Right lobe of liver (tissue), 4 donors: ENCODE measurements at regions not wholly inside any gene's neighbourhood (a gene's known extent, or its start where the extent isn't known, plus 50 kb on each side); places are given as distances from the start of the nearest gene placed in this dataset.

Experiments used
- POLR2A ChIP-seq: fragments of 450-650 bp; IDR thresholded peaks from one replicate; pipeline ENCODE4 v1.6.1; 2017; ENCODE audit warnings: antibody characterized with exemption, mild to moderate bottlenecking
- TF ChIP-seq, protein P1 (sequence below), 4 donors: fragments of 200-600 bp in 3 of 4; fragments of 450-650 bp in 1 of 4; IDR thresholded peaks; one replicate each; pipeline versions ENCODE4 v1.5.1 to v1.8.0; 2016 to 2022; ENCODE audit warnings: antibody characterized with exemption in 4 of 4, mild to moderate bottlenecking in 2 of 4
- donor health status: DM: no; HTN: no; CAD: no.
- donor health status: DM: no; HTN: no; CAD: no.
- donor health status: DM: no; HTN: yes; CAD: no.

- TF ChIP-seq, protein P1, sequence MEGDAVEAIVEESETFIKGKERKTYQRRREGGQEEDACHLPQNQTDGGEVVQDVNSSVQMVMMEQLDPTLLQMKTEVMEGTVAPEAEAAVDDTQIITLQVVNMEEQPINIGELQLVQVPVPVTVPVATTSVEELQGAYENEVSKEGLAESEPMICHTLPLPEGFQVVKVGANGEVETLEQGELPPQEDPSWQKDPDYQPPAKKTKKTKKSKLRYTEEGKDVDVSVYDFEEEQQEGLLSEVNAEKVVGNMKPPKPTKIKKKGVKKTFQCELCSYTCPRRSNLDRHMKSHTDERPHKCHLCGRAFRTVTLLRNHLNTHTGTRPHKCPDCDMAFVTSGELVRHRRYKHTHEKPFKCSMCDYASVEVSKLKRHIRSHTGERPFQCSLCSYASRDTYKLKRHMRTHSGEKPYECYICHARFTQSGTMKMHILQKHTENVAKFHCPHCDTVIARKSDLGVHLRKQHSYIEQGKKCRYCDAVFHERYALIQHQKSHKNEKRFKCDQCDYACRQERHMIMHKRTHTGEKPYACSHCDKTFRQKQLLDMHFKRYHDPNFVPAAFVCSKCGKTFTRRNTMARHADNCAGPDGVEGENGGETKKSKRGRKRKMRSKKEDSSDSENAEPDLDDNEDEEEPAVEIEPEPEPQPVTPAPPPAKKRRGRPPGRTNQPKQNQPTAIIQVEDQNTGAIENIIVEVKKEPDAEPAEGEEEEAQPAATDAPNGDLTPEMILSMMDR (IDR thresholded peaks at IDR 0.05) = no peak
- no peak for TF ChIP-seq POLR2A
Observed at GRCh38 chr16:66161942-66162341, 204.5 kb upstream of the CDH5 start.
